Heart right ventricle (tissue), 16 donors: ENCODE measurements at regions not wholly inside any gene's neighbourhood (a gene's known extent, or its start where the extent isn't known, plus 50 kb on each side); places are given as distances from the start of the nearest gene placed in this dataset.

Experiments
- ATAC-seq, 8 donors: fragments of 200-7000 bp; cut with Tn5 transposase; one replicate each; pipeline ENCODE4 v1.9.1; 2020; ENCODE audit warnings: mild to moderate bottlenecking in 8 of 8, moderate library complexity in 8 of 8, moderate number of reproducible peaks in 1 of 8
- DNase-seq, 2 donors: peaks; one replicate each; pipeline ENCODE4 v3.0.0-alpha.2; 2020
- H3K27ac ChIP-seq, 10 donors: fragments of 200-600 bp; sonication (generic) in 2 of 10; one replicate each; pipeline versions ENCODE4 v1.5.0 to v1.8.0; 2020 to 2022; ENCODE audit warnings: mild to moderate bottlenecking in 3 of 10
- H3K27me3 ChIP-seq, 7 donors: fragments of 200-600 bp; one replicate each; pipeline ENCODE4 v1.8.0; 2021 to 2022; ENCODE audit warnings: mild to moderate bottlenecking in 2 of 7
- H3K36me3 ChIP-seq, 9 donors: fragments of 200-600 bp; sonication (generic) in 1 of 9; one replicate each; pipeline versions ENCODE4 v1.5.0 to v1.8.0; 2020 to 2022; ENCODE audit warnings: mild to moderate bottlenecking in 2 of 9
- H3K4me1 ChIP-seq, 9 donors: fragments of 200-600 bp; sonication (generic) in 1 of 9; one replicate each; pipeline versions ENCODE4 v1.5.0 to v1.8.0; 2020 to 2022; ENCODE audit warnings: mild to moderate bottlenecking in 4 of 9
- H3K4me3 ChIP-seq, 10 donors: fragments of 200-600 bp; sonication (generic) in 2 of 10; one replicate each; pipeline versions ENCODE4 v1.5.0 to v1.8.0; 2020 to 2022; ENCODE audit warnings: mild to moderate bottlenecking in 7 of 10, moderate library complexity in 2 of 10
- H3K9me3 ChIP-seq, 11 donors: fragments of 200-600 bp in 10 of 11; sonication (generic) in 2 of 11; one replicate each; pipeline versions ENCODE4 v1.5.0 to v1.8.0; 2013 to 2022; ENCODE audit warnings: mild to moderate bottlenecking in 2 of 11, control low read depth in 1 of 11, moderate library complexity in 1 of 11
- WGBS, 2 donors: extraction: QIAGEN DNeasy Blood & Tissue Kit; methylation state at CpG; one replicate each; pipeline ENCODE4 v1.1.7; 2013; ENCODE audit warnings: inconsistent platforms in 1 of 2; 5-methylcytosine and 5-hydroxymethylcytosine counted together
- intact Hi-C, 10 donors: fragments of 100-400 bp; cut with DNase I; formaldehyde crosslinking; loops; one replicate each; pipeline versions ENCODE4 v1.11.1 to v1.14.2; 2022
- TF ChIP-seq, protein P1 (sequence below), 9 donors: fragments of 200-600 bp; sonication (generic) in 2 of 9; IDR thresholded peaks; one replicate each; pipeline versions ENCODE4 v1.5.0 to v1.8.0; 2021 to 2022; ENCODE audit warnings: antibody characterized with exemption in 9 of 9, mild to moderate bottlenecking in 5 of 9, moderate library complexity in 1 of 9
- donor health status: Arrhythmogenic right ventricular cardiomyopathy.
- donor health status: ischemic (EF 13 %, LVEDD 7.1; RV severe dilation, severe dysfunction).
- donor health status: healthy with polysubstance abuse.
- donor health status: DM: no; HTN: yes; CAD: no.
- donor health status: DM: no; HTN: no; CAD: no.
- donor health status: ischemic (EF 25% LVEDD 6.9; RV normal size, moderate dysfunction).
- donor health status: ischemic (EF 25% LVEDD 5.7; RV mildly dilated, moderate dysfunction).
- donor health status: healthy.
- donor health status: DM: yes; HTN: yes; CAD: no.
- donor health status: Ischemic cardiomyopathy.
- donor health status: ischemic (EF 35%, LVEDD 5.7; RV mildly dilated, moderate dysfunction).
- donor health status: nonischemic (EF 11% LVEDD 7.7; RV severe dilation, severe dysfunction).
- donor health status: DM: yes; HTN: yes; CAD: no.
- donor health status: PGD.
- donor health status: ischemic (EF 29% LVEDD 5.4; RV normal size, mild dysfunction).
- donor health status: nonischemic (EF 23%, LVEDD 6.1; RV moderate dilation, normal function).

GRCh38 chr7:116394106-116394505 is 105.4 kb upstream of the CAV2 start:
- Histone ChIP-seq H3K4me1 (peaks cover 3 to 42% (median 30%) of the 10 kb centered on the region in 9 donors), H3K27ac (peak overlapping the region in 7 of 10 donors; percentile 23 to 75 (median 49)), H3K9me3 (peaks cover 0 to 9% (median 0%) of the 10 kb centered on the region in 11 donors), H3K27me3 (no peaks in the 10 kb centered on the region), H3K4me3 (no peak overlapping the region), H3K36me3 (no peaks in the 10 kb centered on the region)
- intact Hi-C loops, result loop anchor here in 1 of 10 donors (10.0 kb wide), 1 partner anchor 51 kb away; no protein-coding TSS in a partner anchor
- TF ChIP-seq, protein P1, sequence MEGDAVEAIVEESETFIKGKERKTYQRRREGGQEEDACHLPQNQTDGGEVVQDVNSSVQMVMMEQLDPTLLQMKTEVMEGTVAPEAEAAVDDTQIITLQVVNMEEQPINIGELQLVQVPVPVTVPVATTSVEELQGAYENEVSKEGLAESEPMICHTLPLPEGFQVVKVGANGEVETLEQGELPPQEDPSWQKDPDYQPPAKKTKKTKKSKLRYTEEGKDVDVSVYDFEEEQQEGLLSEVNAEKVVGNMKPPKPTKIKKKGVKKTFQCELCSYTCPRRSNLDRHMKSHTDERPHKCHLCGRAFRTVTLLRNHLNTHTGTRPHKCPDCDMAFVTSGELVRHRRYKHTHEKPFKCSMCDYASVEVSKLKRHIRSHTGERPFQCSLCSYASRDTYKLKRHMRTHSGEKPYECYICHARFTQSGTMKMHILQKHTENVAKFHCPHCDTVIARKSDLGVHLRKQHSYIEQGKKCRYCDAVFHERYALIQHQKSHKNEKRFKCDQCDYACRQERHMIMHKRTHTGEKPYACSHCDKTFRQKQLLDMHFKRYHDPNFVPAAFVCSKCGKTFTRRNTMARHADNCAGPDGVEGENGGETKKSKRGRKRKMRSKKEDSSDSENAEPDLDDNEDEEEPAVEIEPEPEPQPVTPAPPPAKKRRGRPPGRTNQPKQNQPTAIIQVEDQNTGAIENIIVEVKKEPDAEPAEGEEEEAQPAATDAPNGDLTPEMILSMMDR (IDR thresholded peaks at IDR 0.05), result no peak
- no peak for ATAC-seq
- WGBS, 2 donors, result 89 to 95% methylated on average over 11 of the region's 11 CpGs
- no peak for DNase-seq

DNA sequence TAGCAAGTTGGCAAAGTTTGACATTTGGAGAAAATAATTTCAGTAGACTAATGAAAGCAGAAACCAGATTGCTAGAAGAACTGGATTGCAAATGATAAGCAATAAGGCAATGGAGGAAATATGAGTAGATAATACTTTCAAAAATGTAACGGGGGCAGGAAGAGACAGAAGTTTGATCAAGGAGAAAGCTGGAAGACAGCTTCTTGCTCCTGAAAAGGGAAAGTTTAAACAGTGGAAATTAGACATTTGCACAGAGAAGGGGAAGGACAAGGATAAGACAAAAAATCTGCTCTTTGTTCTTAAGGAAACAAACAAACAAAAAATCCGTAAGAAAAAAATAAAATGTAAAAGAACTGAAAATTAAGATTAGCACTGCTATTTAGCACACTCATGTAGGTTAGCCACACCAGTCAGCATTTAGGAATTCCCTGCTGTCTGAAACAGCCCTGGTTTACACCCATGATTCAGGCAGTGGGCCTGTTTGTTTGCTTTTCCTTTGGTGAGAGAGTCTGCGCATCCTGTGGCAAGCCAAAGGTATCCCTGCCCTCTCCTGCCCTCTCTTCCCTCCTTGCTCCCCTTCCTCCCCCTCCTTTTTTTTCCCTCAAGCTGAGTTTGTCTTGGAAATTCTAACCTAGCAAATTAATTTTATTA is 104.3 kb upstream of the CAV2 start:
- peaks cover 3 to 50% (median 30%) of the 10 kb centered on the region in 9 donors for H3K4me1 ChIP-seq
- intact Hi-C loops, result loop anchor here in 1 of 10 donors (10.0 kb wide), 1 partner anchor 50 kb away; no protein-coding TSS in a partner anchor
- ATAC-seq, result peak in 5 of 8 donors; percentile 14 to 54 (median 48)
- H3K27me3 ChIP-seq, result no peaks in the 10 kb centered on the region
- peaks cover 0 to 9% (median 0%) of the 10 kb centered on the region in 11 donors for H3K9me3 ChIP-seq
- WGBS, 2 donors, result 57 to 58% methylated on average over 3 of the region's 3 CpGs
- peak overlapping the region in 8 of 10 donors; percentile 19 to 75 (median 51) for H3K27ac ChIP-seq
- no peaks in the 10 kb centered on the region for H3K36me3 ChIP-seq
- TF ChIP-seq, protein P1 (IDR thresholded peaks at IDR 0.05), result no peak
- H3K4me3 ChIP-seq, result no peak overlapping the region
- no peak for DNase-seq

- Histone ChIP-seq H3K36me3 (no peaks in the 10 kb centered on the region), H3K9me3 (peaks cover 0 to 9% (median 0%) of the 10 kb centered on the region in 11 donors), H3K27me3 (no peaks in the 10 kb centered on the region), H3K27ac (peak overlapping the region in 3 of 10 donors; percentile 10 to 38 (median 18)), H3K4me1 (peaks cover 3 to 57% (median 26%) of the 10 kb centered on the region in 9 donors), H3K4me3 (no peak overlapping the region)
- WGBS, 2 donors, result 32 to 50% methylated on average over 2 of the region's 2 CpGs
- ATAC-seq (peak in 4 of 8 donors; percentile 30 to 74 (median 42)), DNase-seq (no peak)
- intact Hi-C loops, result loop anchor here in 1 of 10 donors (10.0 kb wide), 1 partner anchor 46 kb away; no protein-coding TSS in a partner anchor
- TF ChIP-seq, protein P1 (IDR thresholded peaks at IDR 0.05), result no peak
These were observed 100.9 kb upstream of the CAV2 start for GRCh38 chr7:116398672-116399071.

GRCh38 chr7:116399819-116400218 is 99.7 kb upstream of the CAV2 start:
- H3K27ac ChIP-seq, result peak overlapping the region in 2 of 10 donors; percentile 13 to 22
- no peaks in the 10 kb centered on the region for H3K27me3 ChIP-seq
- H3K4me1 ChIP-seq, result peaks cover 3 to 57% (median 25%) of the 10 kb centered on the region in 9 donors
- ATAC-seq, result no peak
- intact Hi-C loops, result loop anchor here in 1 of 10 donors (10.0 kb wide), 1 partner anchor 45 kb away; no protein-coding TSS in a partner anchor
- no peaks in the 10 kb centered on the region for H3K36me3 ChIP-seq
- no peak for DNase-seq
- H3K9me3 ChIP-seq, result peaks cover 0 to 9% (median 0%) of the 10 kb centered on the region in 11 donors
- TF ChIP-seq, protein P1 (IDR thresholded peaks at IDR 0.05), result no peak
- no peak overlapping the region for H3K4me3 ChIP-seq
